ENCODE measurements at regions not wholly inside any gene's neighbourhood (a gene's known extent, or its start where the extent isn't known, plus 50 kb on each side); places are given as distances from the start of the nearest gene placed in this dataset.

DNA sequence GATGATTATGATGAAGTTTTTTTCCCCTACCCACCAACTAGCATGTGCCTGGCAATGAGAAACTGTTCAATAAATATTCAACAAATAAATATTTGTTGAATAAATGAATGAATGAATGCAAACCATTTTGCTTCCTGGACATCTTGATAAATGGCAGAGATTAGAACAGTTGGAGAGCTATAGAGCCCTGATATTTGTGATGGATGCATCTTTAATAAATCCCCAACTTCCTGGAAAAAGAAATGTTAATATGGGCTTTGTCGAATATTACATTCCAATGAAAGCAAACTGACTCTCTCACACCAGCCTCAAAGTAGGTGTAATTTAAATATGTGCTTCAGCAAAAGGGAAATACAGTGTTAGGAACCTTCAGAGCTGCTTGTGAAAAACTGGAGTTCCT lies 419.7 kb downstream of the MID1IP1 start:
- TF ChIP-seq TAF1 (IDR thresholded peaks at IDR 0.05; ENCODE audit: borderline replicate concordance, low read depth, low read length) (no peak), POLR2A (IDR thresholded peaks at IDR 0.05; ENCODE audit: low read depth, low read length) (no peak)

Measured in GM12892 (cell line).